GM12892 (cell line): ENCODE measurements at regions not wholly inside any gene's neighbourhood (a gene's known extent, or its start where the extent isn't known, plus 50 kb on each side); places are given as distances from the start of the nearest gene placed in this dataset.

ENCODE experiments used
- POLR2AphosphoS5 ChIP-seq: IDR thresholded peaks from 2 replicates; pipeline ENCODE4 v1.6.1; 2011; ENCODE audit warnings: low read depth, low read length, control low read depth
- TAF1 ChIP-seq: IDR thresholded peaks from 2 replicates; pipeline ENCODE4 v1.6.1; 2011; ENCODE audit warnings: low read depth, mild to moderate bottlenecking, control low read depth, low read length, borderline replicate concordance

- TF ChIP-seq TAF1 (no peak), POLR2AphosphoS5 (no peak)
Measured at GRCh38 chr16:50425044-50425443, 56.3 kb upstream of the BRD7 start.
